ENCODE measurements at regions not wholly inside any gene's neighbourhood (a gene's known extent, or its start where the extent isn't known, plus 50 kb on each side); places are given as distances from the start of the nearest gene placed in this dataset.

DNA sequence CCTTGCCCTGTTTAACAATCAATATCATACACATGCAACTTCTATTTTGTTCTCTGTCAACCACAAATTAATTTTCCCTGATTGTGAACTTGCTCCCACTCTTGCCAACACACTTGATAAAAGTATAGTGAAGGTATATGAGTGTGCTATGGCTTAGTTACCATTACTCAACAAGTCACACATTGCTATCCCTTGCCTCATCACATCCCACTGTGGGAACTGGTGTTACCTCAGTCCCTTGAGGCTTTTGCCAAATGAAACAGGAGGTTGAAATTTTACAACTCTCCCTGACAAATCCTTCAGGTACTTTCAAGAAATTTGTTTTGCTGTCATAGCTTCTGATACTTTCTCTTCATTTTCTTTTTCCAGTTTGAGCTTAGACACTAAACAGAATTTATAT is 472.5 kb upstream of the SEMA3D start:
- no peak overlapping the region for H3K4me3 ChIP-seq (ENCODE audit: low read depth, low read length)
- TF ChIP-seq, protein P1, sequence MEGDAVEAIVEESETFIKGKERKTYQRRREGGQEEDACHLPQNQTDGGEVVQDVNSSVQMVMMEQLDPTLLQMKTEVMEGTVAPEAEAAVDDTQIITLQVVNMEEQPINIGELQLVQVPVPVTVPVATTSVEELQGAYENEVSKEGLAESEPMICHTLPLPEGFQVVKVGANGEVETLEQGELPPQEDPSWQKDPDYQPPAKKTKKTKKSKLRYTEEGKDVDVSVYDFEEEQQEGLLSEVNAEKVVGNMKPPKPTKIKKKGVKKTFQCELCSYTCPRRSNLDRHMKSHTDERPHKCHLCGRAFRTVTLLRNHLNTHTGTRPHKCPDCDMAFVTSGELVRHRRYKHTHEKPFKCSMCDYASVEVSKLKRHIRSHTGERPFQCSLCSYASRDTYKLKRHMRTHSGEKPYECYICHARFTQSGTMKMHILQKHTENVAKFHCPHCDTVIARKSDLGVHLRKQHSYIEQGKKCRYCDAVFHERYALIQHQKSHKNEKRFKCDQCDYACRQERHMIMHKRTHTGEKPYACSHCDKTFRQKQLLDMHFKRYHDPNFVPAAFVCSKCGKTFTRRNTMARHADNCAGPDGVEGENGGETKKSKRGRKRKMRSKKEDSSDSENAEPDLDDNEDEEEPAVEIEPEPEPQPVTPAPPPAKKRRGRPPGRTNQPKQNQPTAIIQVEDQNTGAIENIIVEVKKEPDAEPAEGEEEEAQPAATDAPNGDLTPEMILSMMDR (IDR thresholded peaks at IDR 0.05; ENCODE audit: borderline replicate concordance, insufficient read depth, low read depth, low read length) = no peak

DNA sequence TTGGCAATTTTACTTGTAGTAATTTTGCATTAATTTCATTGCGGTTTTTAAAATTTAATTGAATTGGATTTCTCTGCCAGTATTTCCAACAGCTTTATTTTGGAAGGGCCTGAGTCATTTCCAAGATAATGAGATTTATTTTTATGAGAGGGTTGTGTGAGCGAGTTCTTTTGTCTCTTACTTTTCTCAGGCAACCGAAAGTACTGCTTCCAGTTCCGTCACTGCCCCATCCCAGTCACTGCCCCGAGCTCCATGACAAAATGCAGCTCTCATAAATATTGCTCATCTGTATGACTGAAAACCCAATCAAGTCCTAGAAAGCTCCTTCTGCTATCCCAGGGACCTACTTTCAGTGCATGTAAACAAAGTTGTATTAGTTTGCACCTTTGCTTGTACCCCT is 468.4 kb upstream of the SEMA3D start:
- no peak overlapping the region for H3K4me3 ChIP-seq (ENCODE audit: low read depth, low read length)
- TF ChIP-seq, protein P1 (IDR thresholded peaks at IDR 0.05; ENCODE audit: borderline replicate concordance, insufficient read depth, low read depth, low read length) = no peak

DNA sequence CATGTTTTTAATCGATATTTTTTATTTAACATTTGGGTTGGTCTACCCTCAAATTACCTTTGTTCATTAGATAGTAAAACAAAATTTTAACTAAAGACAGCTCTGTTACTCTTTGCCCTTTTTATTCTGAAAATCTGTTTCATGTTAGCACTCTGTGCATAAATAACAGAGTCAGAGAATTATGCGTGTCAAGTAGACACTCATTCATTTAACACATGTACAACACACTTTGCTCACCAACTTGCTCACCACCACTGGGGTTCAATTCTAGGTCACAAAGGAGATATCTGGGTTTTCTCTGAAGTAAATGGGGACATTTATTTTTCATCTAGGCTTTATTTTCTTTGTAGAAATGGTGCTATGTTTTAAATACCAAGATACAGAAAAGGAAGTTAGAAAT is 457.4 kb upstream of the SEMA3D start:
- TF ChIP-seq, protein P1 (IDR thresholded peaks at IDR 0.05; ENCODE audit: borderline replicate concordance, insufficient read depth, low read depth, low read length) = no peak
- no peak overlapping the region for H3K4me3 ChIP-seq (ENCODE audit: low read depth, low read length)

DNA sequence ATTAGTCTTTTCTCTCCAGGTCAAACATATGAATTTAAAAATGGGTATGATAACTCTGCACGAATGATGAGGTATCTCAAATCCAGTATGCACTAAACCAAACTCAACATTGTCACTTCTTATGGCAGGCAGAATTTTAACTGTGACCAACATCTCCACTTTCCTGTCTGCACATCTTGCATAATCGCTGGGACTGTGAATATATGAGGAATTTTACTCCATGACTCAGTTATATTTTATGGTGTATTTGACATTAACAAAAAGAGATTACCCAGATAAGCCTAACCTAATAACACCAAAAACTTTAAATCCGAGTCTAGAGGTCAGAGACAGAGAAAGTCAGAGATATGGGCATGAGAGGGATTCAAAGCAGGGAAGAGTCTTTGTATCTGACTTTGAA is 454.5 kb upstream of the SEMA3D start:
- no peak overlapping the region for H3K4me3 ChIP-seq (ENCODE audit: low read depth, low read length)
- TF ChIP-seq, protein P1 (IDR thresholded peaks at IDR 0.05; ENCODE audit: borderline replicate concordance, insufficient read depth, low read depth, low read length) = no peak

DNA sequence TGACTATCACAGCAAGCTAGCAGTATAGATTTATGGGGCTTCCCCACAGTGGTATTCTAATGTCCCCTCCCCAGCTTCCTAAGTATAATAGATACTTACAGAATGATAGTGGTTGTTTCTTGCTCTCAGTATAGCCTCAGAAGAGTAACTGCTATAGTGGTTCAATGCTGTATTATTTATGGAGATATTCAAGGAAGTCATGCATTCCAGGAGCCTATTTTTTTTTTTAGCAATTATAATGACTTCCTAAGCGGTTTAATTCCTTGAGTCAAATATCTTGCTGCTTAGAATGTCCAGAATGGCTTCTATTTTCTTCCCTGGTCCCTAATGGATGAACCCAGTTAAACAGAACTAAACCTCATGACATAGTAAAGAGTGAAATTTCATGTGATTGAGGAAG is 451.5 kb upstream of the SEMA3D start:
- TF ChIP-seq, protein P1 (IDR thresholded peaks at IDR 0.05; ENCODE audit: borderline replicate concordance, insufficient read depth, low read depth, low read length) = no peak
- H3K4me3 ChIP-seq (ENCODE audit: low read depth, low read length) = no peak overlapping the region

DNA sequence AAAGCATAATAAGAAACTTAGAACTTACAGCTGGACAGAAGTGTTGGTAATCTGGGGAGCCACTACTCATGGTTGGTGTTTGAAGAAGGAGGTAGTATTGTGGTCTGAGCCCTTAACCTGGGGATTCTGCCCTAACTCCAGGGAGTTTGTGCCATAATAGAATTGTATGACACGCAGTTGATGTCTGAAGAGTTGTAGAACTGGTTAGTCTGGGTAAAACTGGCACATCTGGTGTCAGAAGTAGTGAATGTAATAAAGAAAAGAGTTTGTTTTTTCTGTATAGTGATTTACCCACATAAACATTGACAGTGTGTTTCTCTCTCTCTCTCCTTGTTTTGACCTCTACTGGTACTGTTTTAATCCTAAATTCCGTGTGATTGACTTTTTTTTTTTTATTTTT is 448.1 kb upstream of the SEMA3D start:
- TF ChIP-seq, protein P1 (IDR thresholded peaks at IDR 0.05; ENCODE audit: borderline replicate concordance, insufficient read depth, low read depth, low read length) = no peak
- no peak overlapping the region for H3K4me3 ChIP-seq (ENCODE audit: low read depth, low read length)

DNA sequence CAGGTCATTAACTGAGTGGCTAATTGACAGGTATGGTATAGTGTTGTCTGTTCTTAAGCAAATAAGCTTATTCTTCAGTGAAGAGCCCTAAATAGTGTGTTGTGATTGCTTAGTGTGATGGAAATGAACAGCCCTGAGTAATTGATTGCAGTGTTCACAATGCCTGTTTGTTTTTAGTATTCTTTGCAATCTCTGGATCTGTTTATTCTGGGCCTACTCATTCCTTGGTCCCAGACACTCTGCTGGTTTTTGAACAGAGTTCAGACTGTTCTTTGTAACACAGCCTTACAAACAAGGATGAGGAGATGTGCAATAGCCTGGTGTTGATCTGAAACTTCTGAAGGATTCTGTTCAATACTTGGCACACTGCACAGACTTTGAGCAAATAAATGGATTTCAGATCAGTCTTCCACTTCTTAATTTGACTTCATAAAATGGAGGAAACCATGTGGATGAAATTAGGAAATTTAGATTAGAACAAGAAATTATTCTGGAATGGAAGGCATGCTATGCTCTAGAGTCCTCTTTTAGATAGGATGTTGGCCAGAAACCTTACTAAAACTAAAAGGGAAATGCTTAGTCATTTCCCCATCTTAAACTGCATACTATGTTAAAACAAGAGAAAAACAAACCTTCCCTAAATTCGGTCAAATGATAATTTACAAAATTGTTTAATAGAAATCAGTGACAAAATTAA is 444.2 kb upstream of the SEMA3D start:
- TF ChIP-seq, protein P1 (IDR thresholded peaks at IDR 0.05; ENCODE audit: borderline replicate concordance, insufficient read depth, low read depth, low read length) = no peak
- H3K4me3 ChIP-seq (ENCODE audit: low read depth, low read length) = no peak overlapping the region

All from GM12875 (cell line).